ENCODE measurements at regions not wholly inside any gene's neighbourhood (a gene's known extent, or its start where the extent isn't known, plus 50 kb on each side); places are given as distances from the start of the nearest gene placed in this dataset.

- no peak overlapping the region for H3K4me3 ChIP-seq (ENCODE audit: low read depth, low read length)
- POLR2A ChIA-PET, result no interaction called here
- no peaks in the 10 kb centered on the region for H3K27me3 ChIP-seq (ENCODE audit: control insufficient read depth, insufficient read depth, low read length)
- no peaks in the 10 kb centered on the region for H3K36me3 ChIP-seq (ENCODE audit: control insufficient read depth, insufficient read depth, low read length)
- TF ChIP-seq CTCF (IDR thresholded peaks at IDR 0.05; ENCODE audit: insufficient read depth, low read depth, low read length), result no peak
- no peak for DNase-seq (ENCODE audit: low read depth)
- CTCF ChIA-PET, result no interaction called here
Observed at GRCh38 chr13:69545551-69545950, 562.1 kb upstream of the ATXN8OS start.

GRCh38 chr13:69524459-69525150, 583.0 kb upstream of the ATXN8OS start:
- ChIA-PET CTCF (interaction anchor here (1.2 kb wide), 1 partner anchor 22 kb away, joined by 5 read pairs; no protein-coding TSS in a partner anchor), POLR2A (no interaction called here)
- no peaks in the 10 kb centered on the region for H3K36me3 ChIP-seq (ENCODE audit: control insufficient read depth, insufficient read depth, low read length)
- no peak overlapping the region for H3K4me3 ChIP-seq (ENCODE audit: low read depth, low read length)
- TF ChIP-seq CTCF (IDR thresholded peaks at IDR 0.05; ENCODE audit: insufficient read depth, low read depth, low read length), result no peak
- no peak for DNase-seq (ENCODE audit: low read depth)
- H3K27me3 ChIP-seq (ENCODE audit: control insufficient read depth, insufficient read depth, low read length), result no peaks in the 10 kb centered on the region

GRCh38 chr13:69496981-69497380, 610.6 kb upstream of the ATXN8OS start:
- CTCF ChIA-PET, result no interaction called here
- no peak for DNase-seq (ENCODE audit: low read depth)
- no peaks in the 10 kb centered on the region for H3K27me3 ChIP-seq (ENCODE audit: control insufficient read depth, insufficient read depth, low read length)
- no peak overlapping the region for H3K4me3 ChIP-seq (ENCODE audit: low read depth, low read length)
- POLR2A ChIA-PET, result no interaction called here
- no peaks in the 10 kb centered on the region for H3K36me3 ChIP-seq (ENCODE audit: control insufficient read depth, insufficient read depth, low read length)
- no peak for TF ChIP-seq CTCF (IDR thresholded peaks at IDR 0.05; ENCODE audit: insufficient read depth, low read depth, low read length)

- H3K27me3 ChIP-seq (ENCODE audit: control insufficient read depth, insufficient read depth, low read length), result no peaks in the 10 kb centered on the region
- POLR2A ChIA-PET, result no interaction called here
- no peak for DNase-seq (ENCODE audit: low read depth)
- no peak for TF ChIP-seq CTCF (IDR thresholded peaks at IDR 0.05; ENCODE audit: insufficient read depth, low read depth, low read length)
- CTCF ChIA-PET, result no interaction called here
- no peak overlapping the region for H3K4me3 ChIP-seq (ENCODE audit: low read depth, low read length)
- no peaks in the 10 kb centered on the region for H3K36me3 ChIP-seq (ENCODE audit: control insufficient read depth, insufficient read depth, low read length)
Observed at GRCh38 chr13:69495096-69495495, 612.5 kb upstream of the ATXN8OS start.

- no peaks in the 10 kb centered on the region for H3K27me3 ChIP-seq (ENCODE audit: control insufficient read depth, insufficient read depth, low read length)
- no peaks in the 10 kb centered on the region for H3K36me3 ChIP-seq (ENCODE audit: control insufficient read depth, insufficient read depth, low read length)
- no peak for TF ChIP-seq CTCF (IDR thresholded peaks at IDR 0.05; ENCODE audit: insufficient read depth, low read depth, low read length)
- ChIA-PET CTCF (no interaction called here), POLR2A (no interaction called here)
- no peak overlapping the region for H3K4me3 ChIP-seq (ENCODE audit: low read depth, low read length)
- DNase-seq (ENCODE audit: low read depth), result no peak
Observed at GRCh38 chr13:69487576-69487975, 620.0 kb upstream of the ATXN8OS start.

Measured in BJ (cell line).